ENCODE measurements at regions not wholly inside any gene's neighbourhood (a gene's known extent, or its start where the extent isn't known, plus 50 kb on each side); places are given as distances from the start of the nearest gene placed in this dataset.

GRCh38 chr6:22078288-22078687 lies 218.5 kb downstream of the PRL start:
- TF ChIP-seq POLR2A (IDR thresholded peaks at IDR 0.05), result no peak
- no peak for TF ChIP-seq CTCF (IDR thresholded peaks at IDR 0.05)

All from breast epithelium (tissue), 3 donors.